ENCODE measurements at regions not wholly inside any gene's neighbourhood (a gene's known extent, or its start where the extent isn't known, plus 50 kb on each side); places are given as distances from the start of the nearest gene placed in this dataset.

- H3K4me3 Mint-ChIP-seq = no peak overlapping the region
- no peak overlapping the region for H3K27ac Mint-ChIP-seq
- H3K36me3 Mint-ChIP-seq (ENCODE audit: low read depth) = no peaks in the 10 kb centered on the region
- H3K4me1 Mint-ChIP-seq (ENCODE audit: low read depth) = no peaks in the 10 kb centered on the region
- no peaks in the 10 kb centered on the region for H3K9me3 Mint-ChIP-seq
- no peaks in the 10 kb centered on the region for H3K27me3 Mint-ChIP-seq
These were observed 244.0 kb downstream of the ARL6IP6 start for GRCh38 chr2:152962446-152962845.

GRCh38 chr2:152961351-152961750 lies 242.9 kb downstream of the ARL6IP6 start:
- Mint-ChIP-seq H3K9me3 (no peaks in the 10 kb centered on the region), H3K27me3 (no peaks in the 10 kb centered on the region), H3K4me1 (ENCODE audit: low read depth) (no peaks in the 10 kb centered on the region), H3K36me3 (ENCODE audit: low read depth) (no peaks in the 10 kb centered on the region), H3K27ac (no peak overlapping the region), H3K4me3 (no peak overlapping the region)

- H3K27me3 Mint-ChIP-seq = no peaks in the 10 kb centered on the region
- H3K4me1 Mint-ChIP-seq (ENCODE audit: low read depth) = no peaks in the 10 kb centered on the region
- H3K27ac Mint-ChIP-seq = no peak overlapping the region
- no peaks in the 10 kb centered on the region for H3K9me3 Mint-ChIP-seq
- H3K36me3 Mint-ChIP-seq (ENCODE audit: low read depth) = no peaks in the 10 kb centered on the region
- H3K4me3 Mint-ChIP-seq = no peak overlapping the region
These were observed 231.7 kb downstream of the ARL6IP6 start for GRCh38 chr2:152950126-152950525.

- Mint-ChIP-seq H3K4me3 (no peak overlapping the region), H3K36me3 (ENCODE audit: low read depth) (no peaks in the 10 kb centered on the region), H3K27ac (no peak overlapping the region), H3K4me1 (ENCODE audit: low read depth) (no peaks in the 10 kb centered on the region), H3K9me3 (peaks cover 5% of the 10 kb centered on the region), H3K27me3 (no peaks in the 10 kb centered on the region)
These were observed 225.7 kb downstream of the ARL6IP6 start for GRCh38 chr2:152944099-152944498.

GRCh38 chr2:152942940-152943440 lies 224.6 kb downstream of the ARL6IP6 start:
- Mint-ChIP-seq H3K9me3 (peaks cover 9% of the 10 kb centered on the region), H3K4me1 (ENCODE audit: low read depth) (no peaks in the 10 kb centered on the region), H3K4me3 (no peak overlapping the region), H3K27me3 (peaks cover 5% of the 10 kb centered on the region), H3K27ac (no peak overlapping the region), H3K36me3 (ENCODE audit: low read depth) (no peaks in the 10 kb centered on the region)

GRCh38 chr2:152930501-152930900 lies 212.1 kb downstream of the ARL6IP6 start:
- Mint-ChIP-seq H3K36me3 (ENCODE audit: low read depth) (no peaks in the 10 kb centered on the region), H3K4me3 (no peak overlapping the region)

GRCh38 chr2:152929628-152930027 lies 211.2 kb downstream of the ARL6IP6 start:
- H3K9me3 Mint-ChIP-seq = no peaks in the 10 kb centered on the region
- no peaks in the 10 kb centered on the region for H3K4me1 Mint-ChIP-seq (ENCODE audit: low read depth)
- H3K27me3 Mint-ChIP-seq = no peaks in the 10 kb centered on the region
- H3K27ac Mint-ChIP-seq = no peak overlapping the region
- no peaks in the 10 kb centered on the region for H3K36me3 Mint-ChIP-seq (ENCODE audit: low read depth)
- H3K4me3 Mint-ChIP-seq = no peak overlapping the region

More at GRCh38 chr2:152930501-152930900, 212.1 kb downstream of the ARL6IP6 start:
- Mint-ChIP-seq H3K27me3 (no peaks in the 10 kb centered on the region), H3K27ac (no peak overlapping the region), H3K9me3 (no peaks in the 10 kb centered on the region), H3K4me1 (ENCODE audit: low read depth) (no peaks in the 10 kb centered on the region)

GRCh38 chr2:152925547-152926448 lies 207.4 kb downstream of the ARL6IP6 start:
- Mint-ChIP-seq H3K4me3 (no peak overlapping the region), H3K27ac (no peak overlapping the region), H3K27me3 (peaks cover 4% of the 10 kb centered on the region), H3K9me3 (no peaks in the 10 kb centered on the region), H3K36me3 (ENCODE audit: low read depth) (no peaks in the 10 kb centered on the region), H3K4me1 (ENCODE audit: low read depth) (no peaks in the 10 kb centered on the region)

GRCh38 chr2:152924722-152925121 lies 206.3 kb downstream of the ARL6IP6 start:
- no peaks in the 10 kb centered on the region for H3K9me3 Mint-ChIP-seq
- H3K27ac Mint-ChIP-seq = no peak overlapping the region
- H3K27me3 Mint-ChIP-seq = peaks cover 4% of the 10 kb centered on the region
- no peaks in the 10 kb centered on the region for H3K4me1 Mint-ChIP-seq (ENCODE audit: low read depth)
- H3K4me3 Mint-ChIP-seq = no peak overlapping the region
- no peaks in the 10 kb centered on the region for H3K36me3 Mint-ChIP-seq (ENCODE audit: low read depth)

GRCh38 chr2:152924219-152924618 lies 205.8 kb downstream of the ARL6IP6 start:
- Mint-ChIP-seq H3K27ac (no peak overlapping the region), H3K36me3 (ENCODE audit: low read depth) (no peaks in the 10 kb centered on the region), H3K4me3 (no peak overlapping the region), H3K9me3 (no peaks in the 10 kb centered on the region), H3K4me1 (ENCODE audit: low read depth) (no peaks in the 10 kb centered on the region), H3K27me3 (peaks cover 4% of the 10 kb centered on the region)

- Mint-ChIP-seq H3K4me1 (ENCODE audit: low read depth) (no peaks in the 10 kb centered on the region), H3K4me3 (no peak overlapping the region), H3K27ac (no peak overlapping the region), H3K36me3 (ENCODE audit: low read depth) (no peaks in the 10 kb centered on the region), H3K9me3 (no peaks in the 10 kb centered on the region), H3K27me3 (peaks cover 4% of the 10 kb centered on the region)
These were observed 202.4 kb downstream of the ARL6IP6 start for GRCh38 chr2:152920846-152921245.

- Mint-ChIP-seq H3K27ac (no peak overlapping the region), H3K4me1 (ENCODE audit: low read depth) (no peaks in the 10 kb centered on the region), H3K4me3 (no peak overlapping the region), H3K36me3 (ENCODE audit: low read depth) (no peaks in the 10 kb centered on the region), H3K27me3 (no peaks in the 10 kb centered on the region), H3K9me3 (no peaks in the 10 kb centered on the region)
These were observed 192.6 kb downstream of the ARL6IP6 start for GRCh38 chr2:152910970-152911369.

- Mint-ChIP-seq H3K27me3 (no peaks in the 10 kb centered on the region), H3K36me3 (ENCODE audit: low read depth) (no peaks in the 10 kb centered on the region), H3K4me1 (ENCODE audit: low read depth) (no peaks in the 10 kb centered on the region), H3K27ac (no peak overlapping the region), H3K4me3 (no peak overlapping the region), H3K9me3 (no peaks in the 10 kb centered on the region)
These were observed 188.6 kb downstream of the ARL6IP6 start for GRCh38 chr2:152907046-152907445.

- Mint-ChIP-seq H3K36me3 (ENCODE audit: low read depth) (no peaks in the 10 kb centered on the region), H3K4me1 (ENCODE audit: low read depth) (no peaks in the 10 kb centered on the region), H3K27ac (no peak overlapping the region), H3K27me3 (peaks cover 4% of the 10 kb centered on the region), H3K9me3 (no peaks in the 10 kb centered on the region), H3K4me3 (no peak overlapping the region)
These were observed 175.6 kb downstream of the ARL6IP6 start for GRCh38 chr2:152894051-152894450.

GRCh38 chr2:152890736-152891135 lies 172.3 kb downstream of the ARL6IP6 start:
- H3K4me1 Mint-ChIP-seq (ENCODE audit: low read depth) = no peaks in the 10 kb centered on the region
- H3K4me3 Mint-ChIP-seq = no peak overlapping the region

More at GRCh38 chr2:152890736-152891135, 172.3 kb downstream of the ARL6IP6 start:
- H3K27me3 Mint-ChIP-seq = peaks cover 9% of the 10 kb centered on the region
- no peaks in the 10 kb centered on the region for H3K9me3 Mint-ChIP-seq
- H3K27ac Mint-ChIP-seq = no peak overlapping the region
- H3K36me3 Mint-ChIP-seq (ENCODE audit: low read depth) = no peaks in the 10 kb centered on the region

All from stimulated activated naive CD8-positive, alpha-beta T cell treated with anti-CD3 and anti-CD28 coated beads, Interleukin-15, Interleukin-2, amounts not matched to agents 100 ng/mL and 50 ng/mL, for 24 hours (primary cell).